ENCODE measurements at regions not wholly inside any gene's neighbourhood (a gene's known extent, or its start where the extent isn't known, plus 50 kb on each side); places are given as distances from the start of the nearest gene placed in this dataset.

GRCh38 chr5:87831499-87831898, 418.8 kb upstream of the CCNH start:
- Histone ChIP-seq H3K4me2 (ENCODE audit: low read length) (no peak overlapping the region), H4K8ac (ENCODE audit: low read depth, low read length) (no peak overlapping the region), H3K18ac (ENCODE audit: low read length) (no peak overlapping the region), H4K12ac (ENCODE audit: low read depth, low read length) (no peak overlapping the region), H2BK120ac (ENCODE audit: insufficient read depth, low read length, poor library complexity) (no peak overlapping the region), H3K23ac (ENCODE audit: low read length) (no peak overlapping the region), H2BK12ac (ENCODE audit: low read length) (no peak overlapping the region), H3K14ac (ENCODE audit: low read length) (no peak overlapping the region), H3K27ac (ENCODE audit: low read depth, low read length) (no peak overlapping the region), H3K79me1 (ENCODE audit: low read length) (no peaks in the 10 kb centered on the region), H3K9me3 (ENCODE audit: insufficient read depth, low read depth, low read length) (peaks cover 6% of the 10 kb centered on the region), H2AFZ (ENCODE audit: insufficient read depth, low read length, poor library complexity) (no peak overlapping the region), H2BK5ac (ENCODE audit: low read depth, low read length, poor library complexity) (no peak overlapping the region), H3K36me3 (ENCODE audit: control insufficient read depth in 1 of 2, insufficient read depth in 2 of 2, low read length in 2 of 2) (no peaks in the 10 kb centered on the region), H3K4me1 (ENCODE audit: control insufficient read depth in 1 of 2, insufficient read depth in 2 of 2, low read length in 2 of 2) (no peaks in the 10 kb centered on the region), H3K27me3 (ENCODE audit: insufficient read depth, low read length) (no peaks in the 10 kb centered on the region), H4K91ac (ENCODE audit: low read depth, low read length) (no peak overlapping the region), H3K79me2 (ENCODE audit: control insufficient read depth, insufficient read depth, low read length, poor library complexity) (no peaks in the 10 kb centered on the region), H3K4ac (ENCODE audit: low read depth, low read length) (no peak overlapping the region), H3K4me3 (ENCODE audit: low read depth, low read length) (no peak overlapping the region), H3K9ac (ENCODE audit: low read length) (no peak overlapping the region), H2AK5ac (ENCODE audit: low read length) (no peak overlapping the region)
- no CpG with 5 or more reads among the region's 2 CpGs for WGBS (ENCODE audit: extremely low coverage, insufficient coverage, insufficient read length)
- DNase-seq: no peak

- Histone ChIP-seq H3K9ac (ENCODE audit: low read length) (no peak overlapping the region), H2BK12ac (ENCODE audit: low read length) (no peak overlapping the region), H4K12ac (ENCODE audit: low read depth, low read length) (no peak overlapping the region), H3K9me3 (ENCODE audit: insufficient read depth, low read depth, low read length) (peaks cover 6% of the 10 kb centered on the region), H3K4me1 (ENCODE audit: control insufficient read depth in 1 of 2, insufficient read depth in 2 of 2, low read length in 2 of 2) (no peaks in the 10 kb centered on the region), H2BK5ac (ENCODE audit: low read depth, low read length, poor library complexity) (no peak overlapping the region), H4K8ac (ENCODE audit: low read depth, low read length) (no peak overlapping the region), H3K27ac (ENCODE audit: low read depth, low read length) (no peak overlapping the region), H2BK120ac (ENCODE audit: insufficient read depth, low read length, poor library complexity) (no peak overlapping the region), H3K4me2 (ENCODE audit: low read length) (no peak overlapping the region), H3K36me3 (ENCODE audit: control insufficient read depth in 1 of 2, insufficient read depth in 2 of 2, low read length in 2 of 2) (no peaks in the 10 kb centered on the region), H3K14ac (ENCODE audit: low read length) (no peak overlapping the region), H2AK5ac (ENCODE audit: low read length) (no peak overlapping the region), H3K4ac (ENCODE audit: low read depth, low read length) (no peak overlapping the region), H4K91ac (ENCODE audit: low read depth, low read length) (no peak overlapping the region), H3K79me1 (ENCODE audit: low read length) (no peaks in the 10 kb centered on the region), H2AFZ (ENCODE audit: insufficient read depth, low read length, poor library complexity) (no peak overlapping the region), H3K79me2 (ENCODE audit: control insufficient read depth, insufficient read depth, low read length, poor library complexity) (no peaks in the 10 kb centered on the region), H3K4me3 (ENCODE audit: low read depth, low read length) (no peak overlapping the region), H3K27me3 (ENCODE audit: insufficient read depth, low read length) (no peaks in the 10 kb centered on the region), H3K23ac (ENCODE audit: low read length) (no peak overlapping the region), H3K18ac (ENCODE audit: low read length) (no peak overlapping the region)
- no peak for DNase-seq
- WGBS (ENCODE audit: extremely low coverage, insufficient coverage, insufficient read length): 100% methylated on average over 2 of the region's 5 CpGs
These were observed 416.5 kb upstream of the CCNH start for GRCh38 chr5:87829217-87829551.

- DNase-seq: no peak
- Histone ChIP-seq H2BK5ac (ENCODE audit: low read depth, low read length, poor library complexity) (no peak overlapping the region), H3K79me2 (ENCODE audit: control insufficient read depth, insufficient read depth, low read length, poor library complexity) (no peaks in the 10 kb centered on the region), H4K12ac (ENCODE audit: low read depth, low read length) (no peak overlapping the region), H3K14ac (ENCODE audit: low read length) (no peak overlapping the region), H3K79me1 (ENCODE audit: low read length) (no peaks in the 10 kb centered on the region), H3K36me3 (ENCODE audit: control insufficient read depth in 1 of 2, insufficient read depth in 2 of 2, low read length in 2 of 2) (no peaks in the 10 kb centered on the region), H3K18ac (ENCODE audit: low read length) (no peak overlapping the region), H3K27me3 (ENCODE audit: insufficient read depth, low read length) (no peaks in the 10 kb centered on the region), H3K4ac (ENCODE audit: low read depth, low read length) (no peak overlapping the region), H3K9me3 (ENCODE audit: insufficient read depth, low read depth, low read length) (peaks cover 6% of the 10 kb centered on the region), H3K4me2 (ENCODE audit: low read length) (no peak overlapping the region), H2AFZ (ENCODE audit: insufficient read depth, low read length, poor library complexity) (no peak overlapping the region), H2BK12ac (ENCODE audit: low read length) (no peak overlapping the region), H3K23ac (ENCODE audit: low read length) (no peak overlapping the region), H2AK5ac (ENCODE audit: low read length) (no peak overlapping the region), H3K4me3 (ENCODE audit: low read depth, low read length) (no peak overlapping the region), H3K27ac (ENCODE audit: low read depth, low read length) (no peak overlapping the region), H3K4me1 (ENCODE audit: control insufficient read depth in 1 of 2, insufficient read depth in 2 of 2, low read length in 2 of 2) (no peaks in the 10 kb centered on the region), H4K8ac (ENCODE audit: low read depth, low read length) (no peak overlapping the region), H4K91ac (ENCODE audit: low read depth, low read length) (no peak overlapping the region), H3K9ac (ENCODE audit: low read length) (no peak overlapping the region), H2BK120ac (ENCODE audit: insufficient read depth, low read length, poor library complexity) (no peak overlapping the region)
- WGBS (ENCODE audit: extremely low coverage, insufficient coverage, insufficient read length): no CpG with 5 or more reads among the region's 2 CpGs
These were observed 416.0 kb upstream of the CCNH start for GRCh38 chr5:87828545-87829216.

- no peak overlapping the region for H3K27ac ChIP-seq (ENCODE audit: low read depth, low read length)
- H2AFZ ChIP-seq (ENCODE audit: insufficient read depth, low read length, poor library complexity): no peak overlapping the region
- H3K27me3 ChIP-seq (ENCODE audit: insufficient read depth, low read length): no peaks in the 10 kb centered on the region
- no peak for DNase-seq
- no peak overlapping the region for H3K4ac ChIP-seq (ENCODE audit: low read depth, low read length)
- no CpG with 5 or more reads among the region's 8 CpGs for WGBS (ENCODE audit: extremely low coverage, insufficient coverage, insufficient read length)
- no peak overlapping the region for H3K4me2 ChIP-seq (ENCODE audit: low read length)
- H4K12ac ChIP-seq (ENCODE audit: low read depth, low read length): no peak overlapping the region
- H3K14ac ChIP-seq (ENCODE audit: low read length): no peak overlapping the region
- H3K9ac ChIP-seq (ENCODE audit: low read length): no peak overlapping the region
- H3K79me2 ChIP-seq (ENCODE audit: control insufficient read depth, insufficient read depth, low read length, poor library complexity): no peaks in the 10 kb centered on the region
- no peak overlapping the region for H2AK5ac ChIP-seq (ENCODE audit: low read length)
- peaks cover 6% of the 10 kb centered on the region for H3K9me3 ChIP-seq (ENCODE audit: insufficient read depth, low read depth, low read length)
- no peak overlapping the region for H4K91ac ChIP-seq (ENCODE audit: low read depth, low read length)
- no peak overlapping the region for H3K23ac ChIP-seq (ENCODE audit: low read length)
- no peak overlapping the region for H4K8ac ChIP-seq (ENCODE audit: low read depth, low read length)
- no peak overlapping the region for H3K4me3 ChIP-seq (ENCODE audit: low read depth, low read length)
- H2BK120ac ChIP-seq (ENCODE audit: insufficient read depth, low read length, poor library complexity): no peak overlapping the region
- no peaks in the 10 kb centered on the region for H3K36me3 ChIP-seq (ENCODE audit: control insufficient read depth in 1 of 2, insufficient read depth in 2 of 2, low read length in 2 of 2)
- H2BK12ac ChIP-seq (ENCODE audit: low read length): no peak overlapping the region
- H3K18ac ChIP-seq (ENCODE audit: low read length): no peak overlapping the region
- no peaks in the 10 kb centered on the region for H3K4me1 ChIP-seq (ENCODE audit: control insufficient read depth in 1 of 2, insufficient read depth in 2 of 2, low read length in 2 of 2)
- H3K79me1 ChIP-seq (ENCODE audit: low read length): no peaks in the 10 kb centered on the region
- H2BK5ac ChIP-seq (ENCODE audit: low read depth, low read length, poor library complexity): no peak overlapping the region
These were observed 414.8 kb upstream of the CCNH start for GRCh38 chr5:87827539-87827938.

All from trophoblast cell (in vitro differentiated cells and primary cell).